IPS-NIHi7 (cell line): ENCODE measurements at regions not wholly inside any gene's neighbourhood (a gene's known extent, or its start where the extent isn't known, plus 50 kb on each side); places are given as distances from the start of the nearest gene placed in this dataset.

Source experiments
- DNase-seq: peaks from one replicate; pipeline ENCODE4 v3.0.0; 2012; ENCODE audit warnings: mixed read lengths; ENCODE audit errors: extremely low spot score

DNA sequence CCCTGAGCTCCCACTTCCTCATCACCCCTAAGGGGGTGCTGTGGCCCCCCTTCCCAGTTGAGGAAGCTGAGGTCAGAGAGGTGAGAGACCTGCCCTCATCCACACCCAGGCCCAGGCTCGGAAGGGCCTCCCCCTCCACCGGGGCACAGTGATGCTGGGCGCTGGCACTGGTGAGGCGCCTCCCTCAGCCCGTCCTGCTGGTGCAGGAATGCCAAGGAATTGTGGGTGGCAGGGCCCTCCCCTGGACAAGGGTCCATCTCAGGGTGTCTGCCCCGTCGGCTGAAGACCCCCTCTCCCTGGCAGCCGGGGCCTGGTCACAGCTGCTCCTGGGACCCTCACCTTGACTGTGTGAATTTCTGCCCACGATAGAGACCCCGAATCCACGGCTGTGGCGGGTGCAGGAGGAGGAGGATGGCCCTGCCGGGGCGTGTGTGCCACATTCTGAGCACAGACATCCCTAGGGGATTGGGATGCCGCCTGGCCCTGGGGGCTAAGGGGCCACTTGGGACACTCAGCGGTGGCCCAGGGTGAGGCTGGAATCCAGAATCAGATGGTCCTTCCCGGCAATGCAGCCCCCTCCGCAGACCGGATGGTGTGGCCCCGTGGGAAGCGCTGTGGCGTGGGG, 70.2 kb upstream of the GATA5 start:
- no peak for DNase-seq

DNA sequence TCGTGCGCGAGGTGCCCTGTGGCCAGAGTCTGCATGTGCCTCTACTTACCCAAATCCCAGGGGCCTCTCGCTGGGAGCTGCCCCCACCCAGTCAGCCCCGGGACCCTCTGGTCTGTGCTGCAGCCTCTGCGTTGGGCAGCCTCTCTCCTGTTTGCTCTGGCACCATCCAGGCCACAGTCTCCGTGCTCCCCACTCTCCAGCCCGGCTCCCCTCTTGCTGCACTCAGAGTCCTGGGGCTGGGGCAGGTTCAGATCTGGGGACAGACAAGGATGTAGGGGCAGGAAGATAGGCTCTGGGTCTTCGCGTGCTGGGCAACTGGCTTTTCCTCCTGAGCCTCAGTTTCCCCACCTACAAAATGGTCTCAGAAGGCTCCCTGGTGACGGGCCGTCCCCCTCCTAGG, 70.8 kb upstream of the GATA5 start:
- no peak for DNase-seq

- no peak for DNase-seq
Measured at GRCh38 chr20:62547364-62547763, 71.6 kb upstream of the GATA5 start.

DNA sequence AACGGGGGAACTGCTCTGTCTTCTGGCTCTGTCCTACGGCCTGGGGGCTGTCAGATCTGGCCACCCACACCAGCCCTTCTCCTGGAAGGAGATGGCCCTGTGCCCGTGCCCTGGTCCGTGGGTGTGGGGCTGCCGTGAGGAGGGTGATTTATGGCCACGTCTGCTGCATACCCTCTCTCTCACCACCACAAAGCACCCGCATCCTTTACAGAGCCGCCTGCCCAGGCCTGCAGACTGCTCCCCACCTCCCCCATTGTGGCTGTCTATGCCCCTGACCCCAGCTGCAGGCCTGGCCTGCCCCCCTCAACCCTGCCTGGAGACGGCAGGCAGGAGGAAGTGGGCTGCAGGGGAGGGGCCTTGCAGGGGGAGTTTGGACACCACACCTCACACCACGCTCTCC, 72.7 kb upstream of the GATA5 start:
- no peak for DNase-seq

- DNase-seq = no peak
Measured at GRCh38 chr20:62549029-62549428, 73.2 kb upstream of the GATA5 start.

DNA sequence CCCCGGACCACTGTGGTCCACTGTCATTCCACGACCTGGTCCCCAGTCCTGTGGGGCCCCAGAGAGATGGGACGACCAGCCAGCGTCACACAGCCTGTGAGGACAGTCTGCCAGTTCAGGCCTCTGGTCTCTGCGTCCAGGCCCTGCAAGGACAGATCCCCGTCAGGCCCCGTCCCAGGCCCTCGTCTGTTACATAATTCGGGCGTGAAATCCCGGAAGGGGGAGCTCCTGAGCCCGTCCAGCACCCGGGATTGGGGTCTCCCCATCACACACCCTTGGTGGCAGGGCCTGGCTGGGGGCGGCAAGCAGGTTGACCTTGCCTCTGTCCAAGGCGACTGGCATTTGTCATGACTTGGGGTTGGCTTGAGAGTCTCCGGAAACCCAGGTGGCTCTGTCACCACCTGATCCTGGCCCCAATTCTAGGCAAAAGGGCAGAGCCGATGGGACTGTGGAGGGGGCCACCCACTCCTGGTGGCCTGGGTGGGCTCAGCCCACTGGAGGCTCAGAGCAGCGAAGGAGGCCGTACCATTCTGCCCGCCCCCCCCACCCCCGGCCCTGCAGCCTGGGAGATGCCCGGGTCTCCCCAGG, 73.8 kb upstream of the GATA5 start:
- no peak for DNase-seq

DNA sequence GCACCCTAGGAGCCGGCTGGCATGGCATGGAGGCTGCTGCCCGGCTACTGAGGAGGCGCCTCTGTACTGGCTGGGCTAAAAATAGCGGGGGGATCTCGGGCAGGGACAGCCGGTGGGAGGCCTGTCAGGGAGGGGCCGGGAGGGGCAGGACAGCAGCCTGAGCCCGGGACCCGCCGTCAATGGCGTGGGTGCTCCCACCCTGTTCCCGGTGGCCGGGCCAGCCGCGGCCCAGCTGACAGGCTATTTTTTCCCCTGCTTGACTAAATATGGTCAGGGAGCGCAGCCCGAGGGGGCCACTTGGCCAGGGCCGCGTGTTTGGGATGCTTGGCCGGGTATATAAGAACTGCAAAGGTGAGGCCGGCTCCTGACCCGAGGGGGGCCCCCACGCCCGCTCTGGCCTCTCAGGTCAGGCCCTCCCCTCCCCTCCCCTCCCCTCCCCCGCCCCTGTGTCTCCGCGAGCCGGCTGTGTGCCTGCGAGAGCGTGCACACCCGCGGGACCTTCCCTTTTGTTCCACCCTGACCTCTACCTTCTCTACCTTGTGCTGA, 74.4 kb upstream of the GATA5 start:
- no peak for DNase-seq

DNA sequence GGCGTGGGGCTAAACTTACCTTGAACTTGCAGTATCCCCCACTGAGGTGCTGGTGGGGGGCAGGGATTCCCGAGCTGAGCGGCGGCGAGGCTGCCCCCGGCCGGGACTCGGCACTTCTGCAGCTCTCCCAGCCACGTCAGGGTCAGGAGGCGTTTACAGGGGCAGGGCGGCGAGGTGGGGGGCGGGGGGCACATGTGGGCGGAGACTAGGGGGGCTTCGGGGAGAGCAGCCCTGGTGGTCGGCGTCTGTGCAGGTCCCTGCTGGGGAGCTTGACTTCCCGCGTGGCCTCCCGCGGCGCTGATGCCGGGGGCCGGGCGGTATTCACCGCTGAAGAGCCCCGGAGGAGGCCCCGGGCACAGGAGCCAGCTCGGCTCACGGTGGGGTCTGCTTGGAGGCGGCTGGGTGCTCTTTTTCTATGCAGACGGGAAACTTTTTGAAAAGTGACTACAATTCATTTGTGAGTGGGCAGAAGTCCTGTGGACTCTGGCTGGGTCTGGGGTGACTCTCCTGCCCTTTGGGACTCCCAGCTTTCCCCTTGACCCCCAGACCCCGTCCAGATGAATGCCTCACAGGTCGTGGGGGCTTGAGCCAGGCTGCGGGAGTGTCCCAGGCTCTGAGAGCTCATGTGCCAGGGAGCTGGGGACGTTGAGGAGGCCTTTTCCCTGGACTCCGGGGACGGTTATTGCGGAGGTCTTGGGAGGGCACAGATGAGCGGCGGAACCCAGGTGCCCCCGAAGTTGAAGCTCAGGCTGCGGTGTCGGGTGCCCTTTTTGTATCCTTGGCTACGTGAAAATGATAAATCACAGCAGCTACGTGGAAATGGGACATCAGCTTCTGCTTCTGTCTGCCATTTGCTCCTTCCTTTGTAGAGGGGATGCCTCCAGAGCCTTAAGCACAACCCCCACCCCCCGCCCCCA, 75.9 kb upstream of the GATA5 start:
- peak; percentile 65 for DNase-seq

DNA sequence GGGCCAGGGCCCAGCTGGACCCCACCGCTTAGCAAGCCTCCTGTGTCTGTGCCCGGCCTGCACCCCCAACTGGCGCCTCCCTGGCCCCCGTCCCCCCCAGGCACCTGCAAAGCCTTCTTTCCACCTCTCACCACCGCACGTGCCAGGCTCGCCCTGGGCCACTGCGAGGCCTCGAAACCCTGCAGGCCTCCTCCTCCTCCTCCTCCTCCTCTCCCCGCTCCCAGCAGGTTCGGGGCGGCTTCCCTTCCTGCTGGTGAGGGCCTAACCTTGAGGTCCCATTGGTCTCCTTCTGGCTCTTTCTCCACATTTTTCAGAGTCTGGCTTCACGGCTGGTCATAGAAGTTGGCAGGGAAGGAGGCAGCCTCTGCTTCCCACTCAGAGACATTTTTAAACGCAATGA, 76.8 kb upstream of the GATA5 start:
- no peak for DNase-seq

DNA sequence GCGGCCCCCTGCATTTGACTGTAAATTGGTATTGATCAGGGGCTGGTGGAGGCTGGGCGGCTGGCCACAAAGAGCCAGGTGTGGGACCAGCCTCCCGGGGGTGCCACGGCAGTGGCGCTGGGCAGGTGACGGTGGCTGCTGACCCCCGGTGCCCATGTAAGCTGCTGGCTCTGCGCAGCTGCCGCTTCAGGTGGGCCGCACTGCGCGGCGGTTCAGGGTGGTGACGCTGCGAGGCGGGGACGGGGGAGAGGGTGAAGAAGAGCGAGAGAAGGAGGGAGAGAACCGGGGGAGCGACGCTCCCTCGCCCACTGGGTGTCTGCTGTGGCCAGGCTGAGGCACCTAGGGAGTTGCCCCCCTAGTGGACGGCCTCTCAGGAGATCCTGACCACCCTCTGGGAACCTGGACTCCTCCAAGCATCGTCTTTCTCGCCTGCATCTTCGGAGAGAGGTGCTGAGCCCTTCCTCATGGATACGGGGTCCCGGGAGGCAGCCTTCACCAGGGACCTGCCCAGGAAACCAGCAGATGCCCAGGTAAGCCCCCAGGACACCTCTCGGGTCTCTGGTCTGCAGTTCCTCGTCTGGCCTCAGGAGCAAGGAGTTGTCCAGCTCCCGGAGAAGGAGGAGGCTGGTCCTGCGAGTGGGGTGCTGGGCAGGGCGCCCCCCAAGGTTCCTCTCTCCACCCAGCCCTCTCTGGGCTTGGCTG, 77.5 kb upstream of the GATA5 start:
- DNase-seq = no peak

GRCh38 chr20:62553838-62554161, 78.0 kb upstream of the GATA5 start:
- DNase-seq = no peak

DNA sequence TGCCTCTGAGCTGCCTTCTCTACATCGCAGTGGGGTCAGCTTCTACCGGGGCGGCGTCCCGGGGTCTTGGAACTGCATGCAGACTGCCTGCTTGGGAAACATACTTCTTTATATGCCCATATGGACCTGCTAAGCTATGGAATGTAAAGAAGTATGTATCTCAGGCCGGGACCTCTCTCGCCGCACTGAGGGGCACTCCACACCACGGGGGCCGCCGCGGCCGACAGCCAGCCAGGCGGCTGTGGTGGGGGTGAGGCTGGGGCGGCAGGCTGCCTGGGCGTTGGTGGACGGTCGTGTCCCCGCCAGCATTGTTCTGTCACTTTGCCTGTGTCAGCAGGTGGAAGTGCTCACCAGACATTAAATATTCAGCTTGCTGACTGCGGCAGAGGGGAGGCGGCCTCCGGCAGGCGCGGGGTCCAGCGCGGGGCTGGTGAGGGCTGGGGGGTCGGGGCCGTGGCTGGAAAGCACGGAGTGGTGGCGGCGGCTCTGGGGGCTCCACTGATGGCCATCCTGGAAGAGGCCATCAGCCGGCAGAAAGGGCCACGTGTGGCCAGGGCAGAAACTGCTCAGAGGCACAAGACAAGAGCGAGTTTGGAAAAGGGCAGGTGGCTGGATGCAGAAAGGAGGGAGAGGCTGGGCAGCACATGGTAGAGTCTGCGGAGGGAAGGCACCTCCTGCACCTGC, 78.6 kb upstream of the GATA5 start:
- DNase-seq = no peak

DNA sequence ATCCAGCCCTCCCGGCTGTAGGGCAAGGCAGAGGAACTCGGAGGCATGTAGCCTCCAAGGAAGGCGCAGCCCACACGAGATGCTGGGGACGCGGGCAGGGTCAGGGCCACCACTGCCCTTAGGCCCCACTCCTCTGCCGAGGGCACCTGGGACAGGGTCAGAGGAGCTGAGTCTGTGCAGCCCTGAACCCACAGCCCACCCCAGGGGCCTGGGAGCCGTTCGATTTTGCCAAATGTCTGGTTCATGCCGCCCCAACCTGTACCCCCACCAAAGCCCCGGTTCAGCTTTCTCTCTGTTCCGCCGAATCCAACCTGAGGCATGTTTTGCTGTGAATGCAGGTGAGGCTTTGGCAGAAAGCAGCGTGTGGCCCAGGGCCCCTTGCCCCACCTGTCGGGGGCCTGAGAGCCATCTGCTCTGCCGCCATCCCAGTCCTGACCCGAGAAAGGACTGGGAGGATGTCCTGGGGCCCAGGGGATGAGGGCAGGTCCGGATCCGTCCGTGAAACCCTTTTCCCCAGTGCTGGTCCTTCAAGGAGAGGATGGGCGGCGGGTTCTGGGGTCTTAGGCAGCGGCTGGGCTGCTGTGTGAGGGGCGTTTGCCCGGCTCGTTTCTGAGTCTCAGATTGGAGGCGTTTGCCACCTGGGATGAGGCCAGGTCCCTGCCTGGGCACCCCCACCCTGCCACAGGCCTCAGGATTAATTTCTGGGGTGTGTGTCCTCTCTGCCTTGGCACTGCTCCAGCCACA, 79.3 kb upstream of the GATA5 start:
- DNase-seq = no peak

DNA sequence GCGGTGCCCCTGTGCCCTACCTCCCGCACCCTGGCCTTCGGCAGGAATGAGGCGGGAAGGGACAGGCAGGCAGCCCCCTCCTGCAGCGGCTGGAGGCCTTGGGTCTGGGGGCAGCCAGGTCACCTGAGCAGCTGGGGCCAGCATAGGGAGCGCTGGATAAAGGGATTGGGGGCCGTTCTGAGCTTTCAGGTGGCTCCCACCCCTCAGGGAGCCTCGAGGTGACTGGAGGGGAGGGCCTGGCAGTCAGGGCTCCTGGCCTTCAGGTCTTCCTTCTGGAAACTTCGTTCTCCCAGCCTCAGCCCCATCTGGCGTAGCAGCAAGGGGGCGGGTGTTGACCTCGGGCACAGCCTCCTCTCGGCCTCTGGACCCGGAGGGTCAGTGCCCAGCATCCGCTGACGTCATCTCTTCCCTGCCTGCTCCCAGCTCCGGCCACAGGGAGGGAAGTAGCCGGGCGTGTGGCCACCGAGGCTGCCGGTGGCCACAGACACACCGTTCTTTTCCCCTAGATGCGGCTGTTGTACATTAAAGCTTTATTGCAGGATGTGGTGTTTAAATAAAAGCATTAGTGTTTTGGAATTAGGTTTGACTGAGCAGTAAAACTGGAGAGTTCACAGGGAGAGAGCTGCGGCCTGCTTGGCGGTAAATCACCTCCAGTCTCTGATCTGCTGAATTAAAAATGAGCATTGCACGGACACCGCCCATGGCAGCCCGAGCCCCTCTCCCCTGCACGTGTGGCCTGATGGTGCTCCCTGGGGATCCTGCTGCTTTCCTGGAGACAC, 80.0 kb upstream of the GATA5 start:
- DNase-seq = no peak

GRCh38 chr20:62557462-62557861, 81.7 kb upstream of the GATA5 start:
- DNase-seq = no peak

DNA sequence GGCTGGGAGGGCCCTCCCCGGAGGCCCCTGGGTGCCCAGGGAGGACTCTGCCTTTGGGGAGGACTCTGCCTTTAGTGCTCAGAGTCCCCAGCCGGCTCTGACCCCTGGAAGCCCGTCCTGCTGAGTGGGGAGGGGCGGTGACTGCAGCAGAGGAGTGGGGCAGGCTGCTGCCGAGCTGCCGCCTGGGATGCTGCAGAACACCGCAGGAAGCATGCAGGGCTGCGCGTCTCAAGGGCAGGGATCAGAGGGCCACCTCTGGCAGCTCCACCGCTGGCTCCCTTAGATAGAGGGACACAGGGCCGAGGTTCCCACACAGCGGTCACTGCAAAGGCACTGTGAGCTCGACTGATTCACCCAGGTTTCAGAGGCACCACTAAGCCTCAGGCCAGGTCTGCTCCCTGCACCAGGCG, 82.2 kb upstream of the GATA5 start:
- no peak for DNase-seq

DNA sequence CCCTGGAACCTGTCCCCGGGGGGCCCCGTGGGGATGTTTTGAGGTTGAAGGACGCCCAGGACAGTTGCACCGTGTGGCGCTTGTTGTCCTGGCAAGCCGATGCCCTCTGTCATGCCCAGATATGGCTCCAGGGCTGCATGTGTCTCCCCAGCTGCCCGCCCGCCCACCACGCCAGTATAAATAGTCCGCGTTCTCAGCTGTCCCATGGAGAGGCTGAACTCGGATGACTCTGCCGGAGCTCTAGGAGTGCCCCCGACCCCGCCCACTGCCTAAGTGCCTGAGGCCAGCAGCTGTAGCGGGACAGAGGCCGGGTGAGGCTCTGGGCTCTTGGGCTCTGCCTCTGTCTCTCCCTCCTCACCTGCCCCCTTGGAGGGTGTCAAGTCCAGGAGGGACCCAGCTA, 83.0 kb upstream of the GATA5 start:
- no peak for DNase-seq

DNA sequence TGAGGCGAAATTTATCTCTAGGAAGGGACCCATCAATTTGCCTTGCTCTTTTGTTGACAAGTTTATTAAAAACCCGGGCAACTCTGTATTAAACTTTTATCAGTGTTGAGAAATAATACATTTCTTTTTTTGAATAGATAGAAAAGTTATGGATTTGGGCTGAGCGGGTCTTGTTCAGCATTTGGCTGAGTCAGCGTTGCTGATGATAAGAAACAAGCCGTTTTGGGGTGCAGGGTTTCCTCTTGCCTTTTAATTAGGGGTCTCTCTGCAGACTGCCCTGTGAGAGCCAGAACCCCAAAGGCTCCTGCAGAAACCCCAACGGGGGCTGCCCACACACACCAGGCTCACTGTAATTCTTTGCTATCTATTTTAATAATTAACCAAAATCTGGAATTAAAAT, 82.1 kb upstream of the SLCO4A1 start:
- DNase-seq = no peak

DNA sequence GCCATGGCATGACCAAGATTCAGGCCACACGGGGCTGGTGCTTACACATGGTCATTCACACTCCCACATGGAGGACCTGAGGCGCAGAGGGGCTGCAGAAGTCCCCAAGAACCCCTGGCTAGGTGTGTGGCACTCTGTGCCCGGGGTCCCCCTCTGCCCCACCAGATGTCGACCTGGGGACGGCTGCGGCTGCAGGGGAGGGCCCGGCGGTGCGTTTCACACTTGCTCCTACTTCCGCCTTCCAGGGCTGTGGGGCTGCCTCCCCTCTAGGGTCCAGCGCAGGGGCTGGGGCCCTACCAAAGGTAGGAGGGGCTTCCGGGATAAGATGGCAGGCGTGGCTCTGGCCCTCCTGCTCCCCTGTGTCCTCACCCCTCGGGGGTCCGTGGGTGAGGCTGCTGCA, 81.1 kb upstream of the SLCO4A1 start:
- no peak for DNase-seq

- DNase-seq = no peak
Measured at GRCh38 chr20:62561948-62562347, 80.4 kb upstream of the SLCO4A1 start.
